ENCODE measurements at regions not wholly inside any gene's neighbourhood (a gene's known extent, or its start where the extent isn't known, plus 50 kb on each side); places are given as distances from the start of the nearest gene placed in this dataset.

DNA sequence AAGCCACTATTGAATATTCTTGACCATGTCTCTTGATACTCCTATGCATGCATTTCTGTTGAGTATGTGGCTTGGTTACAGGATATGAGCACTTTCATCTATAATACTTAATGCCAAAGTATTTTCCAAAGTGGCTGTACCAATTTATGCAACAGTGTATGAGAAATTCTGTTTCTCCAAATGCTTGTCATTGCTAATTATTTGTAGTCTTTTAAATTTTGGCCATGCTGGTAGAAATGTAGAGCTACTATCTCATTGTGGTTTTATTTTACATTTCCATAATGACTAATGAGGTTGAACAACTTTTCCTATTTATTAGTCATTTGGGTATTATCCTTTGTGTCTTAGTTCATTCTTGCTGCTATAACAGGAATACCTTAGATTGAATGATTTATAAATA lies 71.4 kb upstream of the TSPAN2 start (continued):
- TF ChIP-seq, protein P1, sequence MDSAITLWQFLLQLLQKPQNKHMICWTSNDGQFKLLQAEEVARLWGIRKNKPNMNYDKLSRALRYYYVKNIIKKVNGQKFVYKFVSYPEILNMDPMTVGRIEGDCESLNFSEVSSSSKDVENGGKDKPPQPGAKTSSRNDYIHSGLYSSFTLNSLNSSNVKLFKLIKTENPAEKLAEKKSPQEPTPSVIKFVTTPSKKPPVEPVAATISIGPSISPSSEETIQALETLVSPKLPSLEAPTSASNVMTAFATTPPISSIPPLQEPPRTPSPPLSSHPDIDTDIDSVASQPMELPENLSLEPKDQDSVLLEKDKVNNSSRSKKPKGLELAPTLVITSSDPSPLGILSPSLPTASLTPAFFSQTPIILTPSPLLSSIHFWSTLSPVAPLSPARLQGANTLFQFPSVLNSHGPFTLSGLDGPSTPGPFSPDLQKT (IDR thresholded peaks at IDR 0.05; ENCODE audit: borderline replicate concordance, low read depth, low read length), result no peak
- TF ChIP-seq, protein P2, sequence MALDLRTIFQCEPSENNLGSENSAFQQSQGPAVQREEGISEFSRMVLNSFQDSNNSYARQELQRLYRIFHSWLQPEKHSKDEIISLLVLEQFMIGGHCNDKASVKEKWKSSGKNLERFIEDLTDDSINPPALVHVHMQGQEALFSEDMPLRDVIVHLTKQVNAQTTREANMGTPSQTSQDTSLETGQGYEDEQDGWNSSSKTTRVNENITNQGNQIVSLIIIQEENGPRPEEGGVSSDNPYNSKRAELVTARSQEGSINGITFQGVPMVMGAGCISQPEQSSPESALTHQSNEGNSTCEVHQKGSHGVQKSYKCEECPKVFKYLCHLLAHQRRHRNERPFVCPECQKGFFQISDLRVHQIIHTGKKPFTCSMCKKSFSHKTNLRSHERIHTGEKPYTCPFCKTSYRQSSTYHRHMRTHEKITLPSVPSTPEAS (tag by site-specific recombination; IDR thresholded peaks at IDR 0.05), result no peak
- TF ChIP-seq ZNF292 (tag by site-specific recombination; IDR thresholded peaks at IDR 0.05; ENCODE audit: borderline replicate concordance, low read depth) (no peak), ZNF777 (tag by site-specific recombination; IDR thresholded peaks at IDR 0.05; ENCODE audit: borderline replicate concordance) (no peak), ZNF248 (tag by site-specific recombination; IDR thresholded peaks at IDR 0.05) (no peak), ZSCAN23 (tag by site-specific recombination; IDR thresholded peaks at IDR 0.05) (no peak), PRDM1 (tag by site-specific recombination; IDR thresholded peaks at IDR 0.05) (no peak), ZNF747 (tag by site-specific recombination; IDR thresholded peaks at IDR 0.05) (no peak), ZNF610 (tag by site-specific recombination; IDR thresholded peaks at IDR 0.05; ENCODE audit: borderline replicate concordance) (no peak)
- TF ChIP-seq, protein P3, sequence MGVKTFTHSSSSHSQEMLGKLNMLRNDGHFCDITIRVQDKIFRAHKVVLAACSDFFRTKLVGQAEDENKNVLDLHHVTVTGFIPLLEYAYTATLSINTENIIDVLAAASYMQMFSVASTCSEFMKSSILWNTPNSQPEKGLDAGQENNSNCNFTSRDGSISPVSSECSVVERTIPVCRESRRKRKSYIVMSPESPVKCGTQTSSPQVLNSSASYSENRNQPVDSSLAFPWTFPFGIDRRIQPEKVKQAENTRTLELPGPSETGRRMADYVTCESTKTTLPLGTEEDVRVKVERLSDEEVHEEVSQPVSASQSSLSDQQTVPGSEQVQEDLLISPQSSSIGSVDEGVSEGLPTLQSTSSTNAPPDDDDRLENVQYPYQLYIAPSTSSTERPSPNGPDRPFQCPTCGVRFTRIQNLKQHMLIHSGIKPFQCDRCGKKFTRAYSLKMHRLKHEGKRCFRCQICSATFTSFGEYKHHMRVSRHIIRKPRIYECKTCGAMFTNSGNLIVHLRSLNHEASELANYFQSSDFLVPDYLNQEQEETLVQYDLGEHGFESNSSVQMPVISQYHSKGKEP (tag by site-specific recombination; IDR thresholded peaks at IDR 0.05), result no peak

DNA sequence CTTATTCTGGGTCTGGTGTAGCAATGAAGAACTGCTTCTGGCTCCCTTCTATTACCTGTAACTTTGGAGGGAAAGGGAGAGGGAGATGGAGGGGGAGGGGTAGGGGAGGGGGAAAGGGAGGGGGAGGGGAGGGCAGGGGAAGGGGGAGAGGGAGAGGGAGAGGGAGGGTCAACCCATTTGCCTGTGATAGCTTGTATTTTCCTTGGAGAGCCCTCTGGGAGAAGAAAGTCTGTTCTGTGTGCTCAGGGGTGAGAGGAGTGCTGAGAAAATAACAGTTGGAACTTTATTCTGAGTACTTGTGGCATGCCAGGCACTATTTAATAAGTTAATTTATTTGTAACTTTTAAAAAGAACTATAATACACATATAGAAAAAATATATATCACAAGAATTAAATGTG lies 70.7 kb upstream of the TSPAN2 start:
- H3K4me1 ChIP-seq (ENCODE audit: control insufficient read depth, insufficient read depth, low read length), result no peaks in the 10 kb centered on the region
- no peaks in the 10 kb centered on the region for H3K9me3 ChIP-seq (ENCODE audit: control insufficient read depth, insufficient read depth, low read depth, low read length)
- H3K36me3 ChIP-seq (ENCODE audit: control insufficient read depth in 2 of 2, insufficient read depth in 1 of 2, low read length in 2 of 2), result no peaks in the 10 kb centered on the region
- TF ChIP-seq REPIN1 (tag by site-specific recombination; IDR thresholded peaks at IDR 0.05; ENCODE audit: low read depth) (no peak), ZSCAN16 (tag by site-specific recombination; IDR thresholded peaks at IDR 0.05) (no peak), ZNF266 (tag by site-specific recombination; IDR thresholded peaks at IDR 0.05; ENCODE audit: low read depth) (no peak), ZNF302 (tag by site-specific recombination; IDR thresholded peaks at IDR 0.05; ENCODE audit: low read depth) (no peak), ZNF184 (tag by site-specific recombination; IDR thresholded peaks at IDR 0.05) (no peak), ZNF366 (tag by site-specific recombination; conservative IDR thresholded peaks at IDR 0.05) (no peak), BCL11B (tag by site-specific recombination; IDR thresholded peaks at IDR 0.05; ENCODE audit: low read depth) (no peak), ZNF830 (tag by site-specific recombination; IDR thresholded peaks at IDR 0.05; ENCODE audit: low read depth) (no peak), MEIS1 (CRISPR knock-in tag; IDR thresholded peaks at IDR 0.05; ENCODE audit: borderline replicate concordance) (no peak), SCRT2 (tag by site-specific recombination; IDR thresholded peaks at IDR 0.05) (no peak), ZNF777 (tag by site-specific recombination; IDR thresholded peaks at IDR 0.05; ENCODE audit: borderline replicate concordance) (no peak), ZNF211 (tag by site-specific recombination; IDR thresholded peaks at IDR 0.05; ENCODE audit: low read depth) (no peak), ZNF521 (tag by site-specific recombination; IDR thresholded peaks at IDR 0.05) (no peak), ZFP37 (tag by site-specific recombination; IDR thresholded peaks at IDR 0.05) (no peak)
- TF ChIP-seq, protein P4, sequence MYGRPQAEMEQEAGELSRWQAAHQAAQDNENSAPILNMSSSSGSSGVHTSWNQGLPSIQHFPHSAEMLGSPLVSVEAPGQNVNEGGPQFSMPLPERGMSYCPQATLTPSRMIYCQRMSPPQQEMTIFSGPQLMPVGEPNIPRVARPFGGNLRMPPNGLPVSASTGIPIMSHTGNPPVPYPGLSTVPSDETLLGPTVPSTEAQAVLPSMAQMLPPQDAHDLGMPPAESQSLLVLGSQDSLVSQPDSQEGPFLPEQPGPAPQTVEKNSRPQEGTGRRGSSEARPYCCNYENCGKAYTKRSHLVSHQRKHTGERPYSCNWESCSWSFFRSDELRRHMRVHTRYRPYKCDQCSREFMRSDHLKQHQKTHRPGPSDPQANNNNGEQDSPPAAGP (tag by site-specific recombination; IDR thresholded peaks at IDR 0.05), result no peak
- TF ChIP-seq, protein P5, sequence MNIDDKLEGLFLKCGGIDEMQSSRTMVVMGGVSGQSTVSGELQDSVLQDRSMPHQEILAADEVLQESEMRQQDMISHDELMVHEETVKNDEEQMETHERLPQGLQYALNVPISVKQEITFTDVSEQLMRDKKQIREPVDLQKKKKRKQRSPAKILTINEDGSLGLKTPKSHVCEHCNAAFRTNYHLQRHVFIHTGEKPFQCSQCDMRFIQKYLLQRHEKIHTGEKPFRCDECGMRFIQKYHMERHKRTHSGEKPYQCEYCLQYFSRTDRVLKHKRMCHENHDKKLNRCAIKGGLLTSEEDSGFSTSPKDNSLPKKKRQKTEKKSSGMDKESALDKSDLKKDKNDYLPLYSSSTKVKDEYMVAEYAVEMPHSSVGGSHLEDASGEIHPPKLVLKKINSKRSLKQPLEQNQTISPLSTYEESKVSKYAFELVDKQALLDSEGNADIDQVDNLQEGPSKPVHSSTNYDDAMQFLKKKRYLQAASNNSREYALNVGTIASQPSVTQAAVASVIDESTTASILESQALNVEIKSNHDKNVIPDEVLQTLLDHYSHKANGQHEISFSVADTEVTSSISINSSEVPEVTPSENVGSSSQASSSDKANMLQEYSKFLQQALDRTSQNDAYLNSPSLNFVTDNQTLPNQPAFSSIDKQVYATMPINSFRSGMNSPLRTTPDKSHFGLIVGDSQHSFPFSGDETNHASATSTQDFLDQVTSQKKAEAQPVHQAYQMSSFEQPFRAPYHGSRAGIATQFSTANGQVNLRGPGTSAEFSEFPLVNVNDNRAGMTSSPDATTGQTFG (tag by site-specific recombination; IDR thresholded peaks at IDR 0.05; ENCODE audit: borderline replicate concordance), result no peak
- TF ChIP-seq, protein P6, sequence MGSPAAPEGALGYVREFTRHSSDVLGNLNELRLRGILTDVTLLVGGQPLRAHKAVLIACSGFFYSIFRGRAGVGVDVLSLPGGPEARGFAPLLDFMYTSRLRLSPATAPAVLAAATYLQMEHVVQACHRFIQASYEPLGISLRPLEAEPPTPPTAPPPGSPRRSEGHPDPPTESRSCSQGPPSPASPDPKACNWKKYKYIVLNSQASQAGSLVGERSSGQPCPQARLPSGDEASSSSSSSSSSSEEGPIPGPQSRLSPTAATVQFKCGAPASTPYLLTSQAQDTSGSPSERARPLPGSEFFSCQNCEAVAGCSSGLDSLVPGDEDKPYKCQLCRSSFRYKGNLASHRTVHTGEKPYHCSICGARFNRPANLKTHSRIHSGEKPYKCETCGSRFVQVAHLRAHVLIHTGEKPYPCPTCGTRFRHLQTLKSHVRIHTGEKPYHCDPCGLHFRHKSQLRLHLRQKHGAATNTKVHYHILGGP (tag by site-specific recombination; IDR thresholded peaks at IDR 0.05), result no peak
- CTCF ChIA-PET, result interaction anchor here (0.6 to 0.8 kb wide), 2 partner anchors 115 to 257 kb away, joined by 3 to 4 read pairs; no protein-coding TSS in a partner anchor
- no peak overlapping the region for H3K27ac ChIP-seq (ENCODE audit: extremely low read depth, low read depth, low read length)
- no peak overlapping the region for H3K4me3 ChIP-seq (ENCODE audit: low read depth, low read length)
- POLR2A ChIA-PET, result interaction anchor here (0.7 kb wide), 1 partner anchor 72 kb away, joined by 7 read pairs; no protein-coding TSS in a partner anchor
